Vagina (tissue), 2 donors: ENCODE measurements at regions not wholly inside any gene's neighbourhood (a gene's known extent, or its start where the extent isn't known, plus 50 kb on each side); places are given as distances from the start of the nearest gene placed in this dataset.

Experiments
- DNase-seq, 2 donors: peaks; one replicate each; pipeline ENCODE4 v3.0.0-alpha.2; 2017; ENCODE audit errors: extremely low spot score in 2 of 2
- H3K27ac ChIP-seq: fragments of 200-600 bp; sonication (generic); one replicate; pipeline ENCODE4 v1.5.1; 2019
- H3K27me3 ChIP-seq: fragments of 200-600 bp; sonication (generic); one replicate; pipeline ENCODE4 v1.5.1; 2019
- H3K36me3 ChIP-seq, 2 donors: fragments of 200-600 bp; sonication (generic); one replicate each; pipeline ENCODE4 v1.5.1; 2017 to 2019
- H3K4me1 ChIP-seq: fragments of 200-600 bp; sonication (generic); one replicate; pipeline ENCODE4 v1.5.1; 2019
- H3K4me3 ChIP-seq, 2 donors: fragments of 200-600 bp; sonication (generic); 1 replicate in 1 of 2; 2 replicates in 1 of 2; pipeline ENCODE4 v1.5.1; 2016 to 2019
- H3K9me3 ChIP-seq: fragments of 200-600 bp; sonication (generic); one replicate; pipeline ENCODE4 v1.5.1; 2019
- POLR2A ChIP-seq, 2 donors: fragments of 450-650 bp; IDR thresholded peaks; one replicate each; pipeline ENCODE4 v1.6.1; 2017; ENCODE audit warnings: antibody characterized with exemption in 2 of 2, mild to moderate bottlenecking in 2 of 2, moderate library complexity in 2 of 2
- POLR2AphosphoS5 ChIP-seq, 2 donors: sonication (generic); formaldehyde crosslinking; IDR thresholded peaks; one replicate each; pipeline ENCODE4 v1.9.0; 2017; ENCODE audit warnings: antibody characterized with exemption in 2 of 2, mild to moderate bottlenecking in 2 of 2, low read depth in 1 of 2; ENCODE audit not compliant: insufficient read depth in 1 of 2
- intact Hi-C: fragments of 100-400 bp; cut with DNase I; formaldehyde crosslinking; loops from one replicate; pipeline ENCODE4 v1.15.1; 2023
- TF ChIP-seq, protein P1 (sequence below), 3 experiments: fragments of 450-650 bp in 2 of 3; fragments of 200-600 bp in 1 of 3; sonication (generic) in 1 of 3; IDR thresholded peaks; one replicate each; pipeline ENCODE4 v1.5.1; 2017 to 2019; ENCODE audit warnings: antibody characterized with exemption in 3 of 3, mild to moderate bottlenecking in 2 of 3, moderate library complexity in 2 of 3

GRCh38 chr3:176587089-176587488, 610.2 kb downstream of the TBL1XR1 start:
- Histone ChIP-seq H3K9me3 (no peaks in the 10 kb centered on the region), H3K4me3 (no peak overlapping the region), H3K27me3 (no peaks in the 10 kb centered on the region), H3K36me3 (no peaks in the 10 kb centered on the region), H3K27ac (no peak overlapping the region), H3K4me1 (no peaks in the 10 kb centered on the region)
- TF ChIP-seq POLR2A (IDR thresholded peaks at IDR 0.05) (no peak), POLR2AphosphoS5 (IDR thresholded peaks at IDR 0.05; ENCODE audit: insufficient read depth in 1 of 2, low read depth in 1 of 2) (no peak)
- TF ChIP-seq, protein P1, sequence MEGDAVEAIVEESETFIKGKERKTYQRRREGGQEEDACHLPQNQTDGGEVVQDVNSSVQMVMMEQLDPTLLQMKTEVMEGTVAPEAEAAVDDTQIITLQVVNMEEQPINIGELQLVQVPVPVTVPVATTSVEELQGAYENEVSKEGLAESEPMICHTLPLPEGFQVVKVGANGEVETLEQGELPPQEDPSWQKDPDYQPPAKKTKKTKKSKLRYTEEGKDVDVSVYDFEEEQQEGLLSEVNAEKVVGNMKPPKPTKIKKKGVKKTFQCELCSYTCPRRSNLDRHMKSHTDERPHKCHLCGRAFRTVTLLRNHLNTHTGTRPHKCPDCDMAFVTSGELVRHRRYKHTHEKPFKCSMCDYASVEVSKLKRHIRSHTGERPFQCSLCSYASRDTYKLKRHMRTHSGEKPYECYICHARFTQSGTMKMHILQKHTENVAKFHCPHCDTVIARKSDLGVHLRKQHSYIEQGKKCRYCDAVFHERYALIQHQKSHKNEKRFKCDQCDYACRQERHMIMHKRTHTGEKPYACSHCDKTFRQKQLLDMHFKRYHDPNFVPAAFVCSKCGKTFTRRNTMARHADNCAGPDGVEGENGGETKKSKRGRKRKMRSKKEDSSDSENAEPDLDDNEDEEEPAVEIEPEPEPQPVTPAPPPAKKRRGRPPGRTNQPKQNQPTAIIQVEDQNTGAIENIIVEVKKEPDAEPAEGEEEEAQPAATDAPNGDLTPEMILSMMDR (IDR thresholded peaks at IDR 0.05), result no peak
- intact Hi-C loops, result no loop called here
- DNase-seq, result no peak

GRCh38 chr3:176584413-176585176, 612.7 kb downstream of the TBL1XR1 start:
- DNase-seq, result no peak
- Histone ChIP-seq H3K27me3 (no peaks in the 10 kb centered on the region), H3K4me3 (no peak overlapping the region), H3K9me3 (no peaks in the 10 kb centered on the region), H3K4me1 (no peaks in the 10 kb centered on the region), H3K36me3 (no peaks in the 10 kb centered on the region), H3K27ac (no peak overlapping the region)
- TF ChIP-seq POLR2AphosphoS5 (IDR thresholded peaks at IDR 0.05; ENCODE audit: insufficient read depth in 1 of 2, low read depth in 1 of 2) (no peak), POLR2A (IDR thresholded peaks at IDR 0.05) (no peak)
- TF ChIP-seq, protein P1 (IDR thresholded peaks at IDR 0.05), result no peak
- intact Hi-C loops, result no loop called here

GRCh38 chr3:176583956-176584355, 613.3 kb downstream of the TBL1XR1 start:
- Histone ChIP-seq H3K36me3 (no peaks in the 10 kb centered on the region), H3K27ac (no peak overlapping the region), H3K4me1 (no peaks in the 10 kb centered on the region), H3K27me3 (no peaks in the 10 kb centered on the region), H3K4me3 (no peak overlapping the region), H3K9me3 (no peaks in the 10 kb centered on the region)
- no peak for TF ChIP-seq POLR2A (IDR thresholded peaks at IDR 0.05)
- TF ChIP-seq, protein P1 (IDR thresholded peaks at IDR 0.05), result no peak
- TF ChIP-seq POLR2AphosphoS5 (IDR thresholded peaks at IDR 0.05; ENCODE audit: insufficient read depth in 1 of 2, low read depth in 1 of 2), result no peak
- DNase-seq, result no peak
- intact Hi-C loops, result no loop called here

- Histone ChIP-seq H3K4me1 (no peaks in the 10 kb centered on the region), H3K4me3 (no peak overlapping the region), H3K27ac (no peak overlapping the region), H3K9me3 (no peaks in the 10 kb centered on the region), H3K27me3 (no peaks in the 10 kb centered on the region), H3K36me3 (no peaks in the 10 kb centered on the region)
- intact Hi-C loops, result no loop called here
- TF ChIP-seq POLR2AphosphoS5 (IDR thresholded peaks at IDR 0.05; ENCODE audit: insufficient read depth in 1 of 2, low read depth in 1 of 2), result no peak
- TF ChIP-seq POLR2A (IDR thresholded peaks at IDR 0.05), result no peak
- TF ChIP-seq, protein P1 (IDR thresholded peaks at IDR 0.05), result no peak
- DNase-seq, result no peak
Measured at GRCh38 chr3:176581589-176581988, 615.7 kb downstream of the TBL1XR1 start.

GRCh38 chr3:176579711-176580185, 617.5 kb downstream of the TBL1XR1 start:
- TF ChIP-seq POLR2AphosphoS5 (IDR thresholded peaks at IDR 0.05; ENCODE audit: insufficient read depth in 1 of 2, low read depth in 1 of 2) (no peak), POLR2A (IDR thresholded peaks at IDR 0.05) (no peak)
- TF ChIP-seq, protein P1 (IDR thresholded peaks at IDR 0.05), result no peak
- Histone ChIP-seq H3K27ac (no peak overlapping the region), H3K4me3 (no peak overlapping the region), H3K36me3 (no peaks in the 10 kb centered on the region), H3K27me3 (no peaks in the 10 kb centered on the region), H3K9me3 (no peaks in the 10 kb centered on the region), H3K4me1 (no peaks in the 10 kb centered on the region)
- intact Hi-C loops, result no loop called here
- no peak for DNase-seq
